Small intestine (tissue), 7 donors: ENCODE measurements at regions not wholly inside any gene's neighbourhood (a gene's known extent, or its start where the extent isn't known, plus 50 kb on each side); places are given as distances from the start of the nearest gene placed in this dataset.
A peak's percentile ranks its signal among the peaks of the same experiment; 100 is the strongest.

Source experiments
- DNase-seq, 2 donors: peaks; one replicate each; pipeline versions ENCODE4 v3.0.0 to v3.0.0-alpha.2; 2013
- FAIRE-seq: peaks from 2 replicates; lab custom pipeline; 2012; peaks lifted over from hg19 to GRCh38; lab: Jason Lieb, UNC
- H3K27ac ChIP-seq, 3 donors: one replicate each; pipeline ENCODE4 v1.5.1; 2013; ENCODE audit warnings: low read length in 2 of 3, mild to moderate bottlenecking in 2 of 3, control low read depth in 1 of 3, inconsistent platforms in 1 of 3, low read depth in 1 of 3, moderate library complexity in 1 of 3
- H3K27me3 ChIP-seq, 3 donors: one replicate each; pipeline ENCODE4 v1.6.1; 2013; ENCODE audit warnings: low read length in 3 of 3, inconsistent platforms in 1 of 3; ENCODE audit not compliant: control insufficient read depth in 3 of 3, insufficient read depth in 3 of 3
- H3K36me3 ChIP-seq, 3 donors: one replicate each; pipeline ENCODE4 v1.6.1; 2013; ENCODE audit warnings: low read length in 3 of 3, inconsistent platforms in 1 of 3, low read depth in 1 of 3, mild to moderate bottlenecking in 1 of 3, moderate library complexity in 1 of 3; ENCODE audit not compliant: control insufficient read depth in 3 of 3, insufficient read depth in 2 of 3
- H3K4me1 ChIP-seq, 3 donors: one replicate each; pipeline ENCODE4 v1.6.1; 2013; ENCODE audit warnings: low read length in 2 of 3, inconsistent platforms in 1 of 3, low read depth in 1 of 3, mild to moderate bottlenecking in 1 of 3, moderate library complexity in 1 of 3; ENCODE audit not compliant: control insufficient read depth in 3 of 3, insufficient read depth in 2 of 3
- H3K4me3 ChIP-seq, 3 donors: one replicate each; pipeline ENCODE4 v1.5.1; 2013; ENCODE audit warnings: low read length in 3 of 3, control low read depth in 1 of 3, inconsistent platforms in 1 of 3, low read depth in 1 of 3, mild to moderate bottlenecking in 1 of 3, moderate library complexity in 1 of 3
- H3K9me3 ChIP-seq, 2 donors: one replicate each; pipeline ENCODE4 v1.6.1; 2013; ENCODE audit warnings: low read depth in 1 of 2, low read length in 1 of 2; ENCODE audit not compliant: control insufficient read depth in 2 of 2, insufficient read depth in 1 of 2
- WGBS, 3 donors: extraction: QIAGEN DNeasy Blood & Tissue Kit; methylation state at CpG; one replicate each; pipeline ENCODE4 v1.1.7; 2013; 5-methylcytosine and 5-hydroxymethylcytosine counted together
- donor health status: healthy with polysubstance abuse.
- donor health status: control.
- donor health status: control.
- donor health status: Bipolar disorder and iron deficiency.
- donor health status: healthy.

- FAIRE-seq (no peak), DNase-seq (no peak)
- no peaks in the 10 kb centered on the region for H3K36me3 ChIP-seq
- no peak overlapping the region for H3K4me3 ChIP-seq
- H3K27me3 ChIP-seq = no peaks in the 10 kb centered on the region
- no peaks in the 10 kb centered on the region for H3K4me1 ChIP-seq
- H3K27ac ChIP-seq = no peak overlapping the region
- H3K9me3 ChIP-seq = peaks cover 0 to 1% of the 10 kb centered on the region in 2 donors
- WGBS, 3 donors = 65 to 75% (median 68%) methylated on average over 6 of the region's 6 CpGs
Observed at GRCh38 chr6:93786474-93787330, 367.3 kb upstream of the EPHA7 start.

GRCh38 chr6:93785694-93786030, 366.3 kb upstream of the EPHA7 start:
- no peak for FAIRE-seq
- 76 to 95% (median 93%) methylated on average over 3 of the region's 3 CpGs for WGBS, 3 donors
- no peak overlapping the region for H3K27ac ChIP-seq

GRCh38 chr6:93784794-93785693, 365.7 kb upstream of the EPHA7 start:
- FAIRE-seq (no peak), DNase-seq (no peak)
- WGBS, 3 donors = 56 to 72% (median 63%) methylated on average over 8 of the region's 8 CpGs
- Histone ChIP-seq H3K36me3 (no peaks in the 10 kb centered on the region), H3K27ac (no peak overlapping the region), H3K9me3 (peaks cover 0 to 1% of the 10 kb centered on the region in 2 donors), H3K4me3 (no peak overlapping the region), H3K4me1 (no peaks in the 10 kb centered on the region), H3K27me3 (no peaks in the 10 kb centered on the region)

More at GRCh38 chr6:93785694-93786030, 366.3 kb upstream of the EPHA7 start:
- Histone ChIP-seq H3K4me3 (no peak overlapping the region), H3K9me3 (peaks cover 0 to 1% of the 10 kb centered on the region in 2 donors), H3K4me1 (no peaks in the 10 kb centered on the region), H3K36me3 (no peaks in the 10 kb centered on the region), H3K27me3 (no peaks in the 10 kb centered on the region)
- DNase-seq = no peak

GRCh38 chr6:93779086-93779841, 359.9 kb upstream of the EPHA7 start:
- Histone ChIP-seq H3K9me3 (no peaks in the 10 kb centered on the region), H3K36me3 (no peaks in the 10 kb centered on the region), H3K27ac (no peak overlapping the region), H3K4me1 (no peaks in the 10 kb centered on the region), H3K4me3 (no peak overlapping the region), H3K27me3 (no peaks in the 10 kb centered on the region)
- FAIRE-seq (no peak), DNase-seq (peak in 1 of 2 donors; percentile 5)
- 43 to 47% (median 47%) methylated on average over 12 of the region's 12 CpGs for WGBS, 3 donors

GRCh38 chr6:93759190-93759589, 339.8 kb upstream of the EPHA7 start:
- H3K4me1 ChIP-seq = no peaks in the 10 kb centered on the region
- H3K9me3 ChIP-seq = no peaks in the 10 kb centered on the region
- WGBS, 3 donors = 98% methylated on average over 2 of the region's 2 CpGs
- FAIRE-seq (no peak), DNase-seq (no peak)
- no peaks in the 10 kb centered on the region for H3K36me3 ChIP-seq
- H3K27me3 ChIP-seq = no peaks in the 10 kb centered on the region
- H3K27ac ChIP-seq = no peak overlapping the region
- no peak overlapping the region for H3K4me3 ChIP-seq

- no peaks in the 10 kb centered on the region for H3K36me3 ChIP-seq
- H3K4me3 ChIP-seq = no peak overlapping the region
- H3K27ac ChIP-seq = no peak overlapping the region
- no peaks in the 10 kb centered on the region for H3K27me3 ChIP-seq
- FAIRE-seq (no peak), DNase-seq (no peak)
- no peaks in the 10 kb centered on the region for H3K9me3 ChIP-seq
- H3K4me1 ChIP-seq = no peaks in the 10 kb centered on the region
- 35 to 49% (median 40%) methylated on average over 2 of the region's 2 CpGs for WGBS, 3 donors
Observed at GRCh38 chr6:93751969-93752368, 332.6 kb upstream of the EPHA7 start.

GRCh38 chr6:93749930-93750329, 330.6 kb upstream of the EPHA7 start:
- Histone ChIP-seq H3K4me3 (no peak overlapping the region), H3K36me3 (no peaks in the 10 kb centered on the region), H3K27ac (no peak overlapping the region), H3K9me3 (no peaks in the 10 kb centered on the region), H3K4me1 (no peaks in the 10 kb centered on the region), H3K27me3 (no peaks in the 10 kb centered on the region)
- no peak for DNase-seq
- FAIRE-seq = no peak
- WGBS, 3 donors = 61 to 82% (median 71%) methylated on average over 2 of the region's 2 CpGs

- no peaks in the 10 kb centered on the region for H3K36me3 ChIP-seq
- H3K4me3 ChIP-seq = no peak overlapping the region
- H3K27ac ChIP-seq = no peak overlapping the region
- no peaks in the 10 kb centered on the region for H3K4me1 ChIP-seq
- FAIRE-seq (no peak), DNase-seq (no peak)
- H3K9me3 ChIP-seq = no peaks in the 10 kb centered on the region
- H3K27me3 ChIP-seq = no peaks in the 10 kb centered on the region
Observed at GRCh38 chr6:93749191-93749590, 329.8 kb upstream of the EPHA7 start.
